ENCODE measurements at regions not wholly inside any gene's neighbourhood (a gene's known extent, or its start where the extent isn't known, plus 50 kb on each side); places are given as distances from the start of the nearest gene placed in this dataset.

DNA sequence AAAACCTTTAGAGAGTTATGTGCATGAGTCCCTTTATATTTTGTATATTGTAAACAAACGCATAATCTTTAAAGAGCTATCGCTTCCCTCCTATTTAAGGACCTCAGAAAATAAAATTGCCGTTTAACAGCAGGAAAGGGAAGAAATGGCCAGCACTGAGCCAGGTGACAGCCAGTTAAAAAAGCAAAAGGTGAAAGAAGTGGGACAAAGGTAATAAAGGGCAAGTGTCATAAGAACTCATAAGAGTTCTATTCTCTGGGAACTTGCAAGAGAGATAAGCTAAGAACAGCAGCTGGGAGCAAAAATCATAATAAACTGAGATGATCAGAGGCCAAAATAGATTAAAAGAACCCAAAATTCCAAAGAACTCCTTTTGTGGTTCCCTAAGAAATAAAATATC lies 520.9 kb upstream of the PKN2 start:
- TF ChIP-seq, protein P1, sequence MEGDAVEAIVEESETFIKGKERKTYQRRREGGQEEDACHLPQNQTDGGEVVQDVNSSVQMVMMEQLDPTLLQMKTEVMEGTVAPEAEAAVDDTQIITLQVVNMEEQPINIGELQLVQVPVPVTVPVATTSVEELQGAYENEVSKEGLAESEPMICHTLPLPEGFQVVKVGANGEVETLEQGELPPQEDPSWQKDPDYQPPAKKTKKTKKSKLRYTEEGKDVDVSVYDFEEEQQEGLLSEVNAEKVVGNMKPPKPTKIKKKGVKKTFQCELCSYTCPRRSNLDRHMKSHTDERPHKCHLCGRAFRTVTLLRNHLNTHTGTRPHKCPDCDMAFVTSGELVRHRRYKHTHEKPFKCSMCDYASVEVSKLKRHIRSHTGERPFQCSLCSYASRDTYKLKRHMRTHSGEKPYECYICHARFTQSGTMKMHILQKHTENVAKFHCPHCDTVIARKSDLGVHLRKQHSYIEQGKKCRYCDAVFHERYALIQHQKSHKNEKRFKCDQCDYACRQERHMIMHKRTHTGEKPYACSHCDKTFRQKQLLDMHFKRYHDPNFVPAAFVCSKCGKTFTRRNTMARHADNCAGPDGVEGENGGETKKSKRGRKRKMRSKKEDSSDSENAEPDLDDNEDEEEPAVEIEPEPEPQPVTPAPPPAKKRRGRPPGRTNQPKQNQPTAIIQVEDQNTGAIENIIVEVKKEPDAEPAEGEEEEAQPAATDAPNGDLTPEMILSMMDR (conservative IDR thresholded peaks at IDR 0.05; ENCODE audit: low read length): no peak
- TF ChIP-seq EZH2phosphoT487 (IDR thresholded peaks at IDR 0.05; ENCODE audit: borderline replicate concordance, low read depth, low read length): no peak

Measured in OCI-LY7 (cell line).